ENCODE measurements at regions not wholly inside any gene's neighbourhood (a gene's known extent, or its start where the extent isn't known, plus 50 kb on each side); places are given as distances from the start of the nearest gene placed in this dataset.

- H3K4me3 ChIP-seq (ENCODE audit: low read depth, poor library complexity, severe bottlenecking), result no peak overlapping the region
- intact Hi-C loops (cut with DNase I; ENCODE audit: low total_unique reads), result no loop called here
- no peak for DNase-seq (ENCODE audit: low spot score in 2 of 2)
- TF ChIP-seq, protein P1, sequence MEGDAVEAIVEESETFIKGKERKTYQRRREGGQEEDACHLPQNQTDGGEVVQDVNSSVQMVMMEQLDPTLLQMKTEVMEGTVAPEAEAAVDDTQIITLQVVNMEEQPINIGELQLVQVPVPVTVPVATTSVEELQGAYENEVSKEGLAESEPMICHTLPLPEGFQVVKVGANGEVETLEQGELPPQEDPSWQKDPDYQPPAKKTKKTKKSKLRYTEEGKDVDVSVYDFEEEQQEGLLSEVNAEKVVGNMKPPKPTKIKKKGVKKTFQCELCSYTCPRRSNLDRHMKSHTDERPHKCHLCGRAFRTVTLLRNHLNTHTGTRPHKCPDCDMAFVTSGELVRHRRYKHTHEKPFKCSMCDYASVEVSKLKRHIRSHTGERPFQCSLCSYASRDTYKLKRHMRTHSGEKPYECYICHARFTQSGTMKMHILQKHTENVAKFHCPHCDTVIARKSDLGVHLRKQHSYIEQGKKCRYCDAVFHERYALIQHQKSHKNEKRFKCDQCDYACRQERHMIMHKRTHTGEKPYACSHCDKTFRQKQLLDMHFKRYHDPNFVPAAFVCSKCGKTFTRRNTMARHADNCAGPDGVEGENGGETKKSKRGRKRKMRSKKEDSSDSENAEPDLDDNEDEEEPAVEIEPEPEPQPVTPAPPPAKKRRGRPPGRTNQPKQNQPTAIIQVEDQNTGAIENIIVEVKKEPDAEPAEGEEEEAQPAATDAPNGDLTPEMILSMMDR (IDR thresholded peaks at IDR 0.05), result no peak
- no peak for TF ChIP-seq POLR2A (IDR thresholded peaks at IDR 0.05)
- 71 to 79% methylated on average over 15 of the region's 15 CpGs for WGBS, 2 donors
Observed at GRCh38 chr17:74049167-74049966, 154.1 kb upstream of the RPL38 start.

GRCh38 chr17:74049967-74050458 is 153.5 kb upstream of the RPL38 start:
- intact Hi-C loops (cut with DNase I; ENCODE audit: low total_unique reads), result no loop called here
- WGBS, 2 donors, result 54 to 73% methylated on average over 10 of the region's 10 CpGs
- TF ChIP-seq POLR2A (IDR thresholded peaks at IDR 0.05), result no peak
- H3K4me3 ChIP-seq (ENCODE audit: low read depth, poor library complexity, severe bottlenecking), result no peak overlapping the region
- no peak for DNase-seq (ENCODE audit: low spot score in 2 of 2)

- TF ChIP-seq POLR2A (IDR thresholded peaks at IDR 0.05), result no peak
- no peak overlapping the region for H3K4me3 ChIP-seq (ENCODE audit: low read depth, poor library complexity, severe bottlenecking)
- WGBS, 2 donors, result 36 to 38% methylated on average over 8 of the region's 8 CpGs
- no peak for DNase-seq (ENCODE audit: low spot score in 2 of 2)
- intact Hi-C loops (cut with DNase I; ENCODE audit: low total_unique reads), result no loop called here
Observed at GRCh38 chr17:74051348-74051747, 152.1 kb upstream of the RPL38 start.

DNA sequence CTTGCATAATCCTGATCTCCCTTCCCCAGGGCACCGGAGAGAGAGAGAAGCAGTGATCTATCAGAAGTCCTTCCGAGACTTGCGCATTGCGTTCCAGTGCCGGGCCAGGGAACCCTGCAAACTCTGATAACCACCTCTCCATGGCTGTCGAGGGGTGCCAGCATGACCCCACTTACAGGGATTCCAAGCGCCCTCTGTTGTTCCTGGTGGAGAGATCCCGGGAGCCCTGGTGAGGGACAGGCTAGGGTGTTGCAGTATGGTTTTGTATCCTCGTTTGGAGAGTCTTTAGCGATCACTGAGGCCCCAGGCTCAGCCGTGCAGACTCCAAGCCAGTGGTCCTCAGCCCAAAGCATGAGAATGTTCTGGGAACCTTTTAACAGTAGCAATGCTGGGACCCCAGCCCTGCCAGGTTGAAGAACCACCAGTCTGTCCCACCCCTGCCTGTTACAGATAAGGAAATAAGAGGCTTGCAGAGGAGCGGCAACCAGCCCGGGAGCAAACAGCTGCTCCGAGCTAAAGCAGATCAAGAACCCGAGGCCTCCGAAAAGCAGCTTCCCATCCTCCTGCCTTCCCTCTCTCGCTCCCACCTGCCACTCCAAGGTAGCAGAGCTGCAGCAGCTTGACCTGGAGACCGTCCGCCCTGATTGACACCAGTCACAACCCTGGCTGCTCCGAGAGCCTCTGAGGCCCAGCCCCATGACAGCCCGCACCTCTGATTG is 150.3 kb upstream of the RPL38 start:
- 49 to 67% methylated on average over 21 of the region's 21 CpGs for WGBS, 2 donors
- intact Hi-C loops (cut with DNase I; ENCODE audit: low total_unique reads), result no loop called here
- TF ChIP-seq, protein P1 (IDR thresholded peaks at IDR 0.05), result no peak
- DNase-seq (ENCODE audit: low spot score in 2 of 2), result no peak
- H3K4me3 ChIP-seq (ENCODE audit: low read depth, poor library complexity, severe bottlenecking), result no peak overlapping the region

- intact Hi-C loops (cut with DNase I; ENCODE audit: low total_unique reads), result no loop called here
- TF ChIP-seq, protein P1 (IDR thresholded peaks at IDR 0.05), result no peak
- TF ChIP-seq POLR2A (IDR thresholded peaks at IDR 0.05), result no peak
- WGBS, 2 donors, result 50 to 63% methylated on average over 8 of the region's 8 CpGs
- no peak overlapping the region for H3K4me3 ChIP-seq (ENCODE audit: low read depth, poor library complexity, severe bottlenecking)
- DNase-seq (ENCODE audit: low spot score in 2 of 2), result no peak
Observed at GRCh38 chr17:74053712-74054078, 149.8 kb upstream of the RPL38 start.

- intact Hi-C loops (cut with DNase I; ENCODE audit: low total_unique reads), result no loop called here
- no peak for TF ChIP-seq POLR2A (IDR thresholded peaks at IDR 0.05)
- TF ChIP-seq, protein P1 (IDR thresholded peaks at IDR 0.05), result no peak
- no peak for DNase-seq (ENCODE audit: low spot score in 2 of 2)
- WGBS, 2 donors, result 58 to 73% methylated on average over 4 of the region's 4 CpGs
- H3K4me3 ChIP-seq (ENCODE audit: low read depth, poor library complexity, severe bottlenecking), result no peak overlapping the region
Observed at GRCh38 chr17:74054249-74054648, 149.2 kb upstream of the RPL38 start.

All from lower leg skin (tissue), 4 donors.